Hepatocyte (in vitro differentiated cells): ENCODE measurements at regions not wholly inside any gene's neighbourhood (a gene's known extent, or its start where the extent isn't known, plus 50 kb on each side); places are given as distances from the start of the nearest gene placed in this dataset.
"Not testable (repeated sequence)": the region's sequence is repeated elsewhere in the genome, so short reads cannot be mapped to it uniquely, and the experiment has no call there.

Experiments
- DNase-seq: peaks from one replicate; pipeline ENCODE4 v3.0.0-alpha.2; 2016; ENCODE audit warnings: low spot score
- H2AFZ ChIP-seq: fragments of 200-600 bp; sonication (generic); 2 replicates; pipeline ENCODE4 v1.6.0; 2016; ENCODE audit warnings: antibody characterized with exemption, mild to moderate bottlenecking
- H3K27ac ChIP-seq: fragments of 200-600 bp; sonication (generic); 2 replicates; pipeline ENCODE4 v1.5.1; 2016; ENCODE audit warnings: mild to moderate bottlenecking
- H3K27me3 ChIP-seq: fragments of 200-600 bp; sonication (generic); 2 replicates; pipeline ENCODE4 v1.6.1; 2016
- H3K36me3 ChIP-seq: fragments of 200-600 bp; sonication (generic); replicated peaks from 2 replicates; pipeline ENCODE4 v1.5.1; 2016; ENCODE audit warnings: low read depth; ENCODE audit not compliant: insufficient read depth
- H3K4me1 ChIP-seq: fragments of 200-600 bp; sonication (generic); 2 replicates; pipeline ENCODE4 v1.5.1; 2016; ENCODE audit warnings: mild to moderate bottlenecking, moderate library complexity; ENCODE audit not compliant: insufficient read depth
- H3K4me2 ChIP-seq: fragments of 200-600 bp; sonication (generic); 2 replicates; pipeline ENCODE4 v1.6.0; 2016
- H3K4me3 ChIP-seq: fragments of 200-600 bp; sonication (generic); 2 replicates; pipeline ENCODE4 v1.5.1; 2016; ENCODE audit warnings: mild to moderate bottlenecking
- H3K79me2 ChIP-seq: fragments of 200-600 bp; sonication (generic); 2 replicates; pipeline ENCODE4 v1.6.0; 2017; ENCODE audit warnings: mild to moderate bottlenecking
- H3K9me2 ChIP-seq: fragments of 200-600 bp; sonication (generic); replicated peaks from 2 replicates; pipeline ENCODE4 v1.6.0; 2017; ENCODE audit warnings: mild to moderate bottlenecking; ENCODE audit not compliant: insufficient read depth
- H3K9me3 ChIP-seq: fragments of 200-600 bp; sonication (generic); 2 replicates; pipeline ENCODE4 v1.5.1; 2016; ENCODE audit warnings: low read depth, mild to moderate bottlenecking
- H4K20me1 ChIP-seq: fragments of 200-600 bp; sonication (generic); 2 replicates; pipeline ENCODE4 v1.6.0; 2016; ENCODE audit warnings: mild to moderate bottlenecking; ENCODE audit not compliant: insufficient read depth, poor library complexity, severe bottlenecking
- EZH2 ChIP-seq: fragments of 200-600 bp; sonication (generic); IDR thresholded peaks from 2 replicates; pipeline ENCODE4 v1.6.1; 2016; ENCODE audit warnings: antibody characterized with exemption, mild to moderate bottlenecking, borderline replicate concordance
- EZH2phosphoT487 ChIP-seq: fragments of 200-600 bp; sonication (generic); IDR thresholded peaks from one replicate; pipeline ENCODE4 v1.6.1; 2018; ENCODE audit warnings: antibody characterized with exemption, mild to moderate bottlenecking, low read depth, moderate library complexity; ENCODE audit not compliant: unreplicated experiment, severe bottlenecking
- WGBS: methylation state at CpG from one replicate; pipeline ENCODE4 v1.1.6; 2016; ENCODE audit warnings: low lambda C conversion rate; ENCODE audit errors: missing lambda C conversion rate; 5-methylcytosine and 5-hydroxymethylcytosine counted together
- TF ChIP-seq, protein P1 (sequence below): fragments of 200-600 bp; sonication (generic); IDR thresholded peaks from 2 replicates; pipeline ENCODE4 v1.5.1; 2016; ENCODE audit warnings: antibody characterized with exemption, mild to moderate bottlenecking; ENCODE audit not compliant: poor library complexity

DNA sequence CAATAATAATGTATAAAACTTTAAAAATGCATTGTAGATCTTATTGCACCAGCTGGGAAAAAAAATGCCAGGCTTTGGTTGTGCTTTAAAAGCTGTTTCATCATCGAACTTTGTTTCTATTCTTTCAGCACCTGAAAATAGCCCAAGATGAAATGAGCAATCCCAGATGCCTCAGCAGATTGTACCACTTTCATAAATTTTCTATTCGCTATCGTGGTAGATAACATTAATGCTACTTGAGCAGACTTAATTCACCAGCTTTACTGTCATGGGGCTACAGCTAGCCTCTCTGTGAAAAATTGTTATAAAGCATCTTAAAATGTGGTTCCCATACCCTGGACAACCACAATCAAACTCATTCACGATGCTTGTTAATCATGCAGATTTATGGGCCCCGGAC lies 599.6 kb upstream of the HS3ST1 start:
- Histone ChIP-seq H4K20me1 (no peaks in the 10 kb centered on the region), H3K9me2 (no peaks in the 10 kb centered on the region), H3K4me2 (no peak overlapping the region), H3K9me3 (no peaks in the 10 kb centered on the region), H2AFZ (no peak overlapping the region), H3K27me3 (no peaks in the 10 kb centered on the region), H3K79me2 (no peaks in the 10 kb centered on the region), H3K36me3 (no peaks in the 10 kb centered on the region), H3K27ac (no peak overlapping the region), H3K4me1 (no peaks in the 10 kb centered on the region), H3K4me3 (no peak overlapping the region)
- no peak for DNase-seq
- 58% methylated on average over 5 of the region's 5 CpGs for WGBS
- peak; percentile 66 for TF ChIP-seq EZH2phosphoT487
- TF ChIP-seq, protein P1, sequence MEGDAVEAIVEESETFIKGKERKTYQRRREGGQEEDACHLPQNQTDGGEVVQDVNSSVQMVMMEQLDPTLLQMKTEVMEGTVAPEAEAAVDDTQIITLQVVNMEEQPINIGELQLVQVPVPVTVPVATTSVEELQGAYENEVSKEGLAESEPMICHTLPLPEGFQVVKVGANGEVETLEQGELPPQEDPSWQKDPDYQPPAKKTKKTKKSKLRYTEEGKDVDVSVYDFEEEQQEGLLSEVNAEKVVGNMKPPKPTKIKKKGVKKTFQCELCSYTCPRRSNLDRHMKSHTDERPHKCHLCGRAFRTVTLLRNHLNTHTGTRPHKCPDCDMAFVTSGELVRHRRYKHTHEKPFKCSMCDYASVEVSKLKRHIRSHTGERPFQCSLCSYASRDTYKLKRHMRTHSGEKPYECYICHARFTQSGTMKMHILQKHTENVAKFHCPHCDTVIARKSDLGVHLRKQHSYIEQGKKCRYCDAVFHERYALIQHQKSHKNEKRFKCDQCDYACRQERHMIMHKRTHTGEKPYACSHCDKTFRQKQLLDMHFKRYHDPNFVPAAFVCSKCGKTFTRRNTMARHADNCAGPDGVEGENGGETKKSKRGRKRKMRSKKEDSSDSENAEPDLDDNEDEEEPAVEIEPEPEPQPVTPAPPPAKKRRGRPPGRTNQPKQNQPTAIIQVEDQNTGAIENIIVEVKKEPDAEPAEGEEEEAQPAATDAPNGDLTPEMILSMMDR, result no peak

DNA sequence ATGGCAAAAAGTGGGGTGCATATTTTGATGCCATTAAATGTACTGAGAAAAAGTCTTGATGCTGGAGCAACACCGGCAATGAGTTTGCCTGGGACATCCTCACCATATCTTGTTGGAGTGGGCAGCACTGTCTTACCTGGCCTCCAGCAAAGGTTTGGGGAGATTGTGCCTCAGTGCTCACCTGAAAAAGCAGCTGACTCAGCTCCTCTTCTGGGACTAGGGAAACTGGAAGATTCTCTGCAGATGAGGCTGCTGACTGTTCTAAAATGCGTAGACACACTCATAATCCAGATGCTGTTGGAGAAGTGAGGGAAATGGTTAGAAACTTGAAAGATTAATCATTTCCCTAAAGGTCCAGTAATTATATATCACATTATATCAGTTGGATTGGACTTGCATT lies 593.7 kb upstream of the HS3ST1 start:
- no peaks in the 10 kb centered on the region for H3K4me1 ChIP-seq
- no peak overlapping the region for H3K4me2 ChIP-seq
- no peak overlapping the region for H2AFZ ChIP-seq
- H3K79me2 ChIP-seq, result no peaks in the 10 kb centered on the region
- no peak overlapping the region for H3K4me3 ChIP-seq
- no peaks in the 10 kb centered on the region for H3K36me3 ChIP-seq
- no peaks in the 10 kb centered on the region for H4K20me1 ChIP-seq
- DNase-seq, result no peak
- no peaks in the 10 kb centered on the region for H3K27me3 ChIP-seq
- H3K27ac ChIP-seq, result no peak overlapping the region
- TF ChIP-seq EZH2phosphoT487 (no peak), EZH2 (no peak)
- TF ChIP-seq, protein P1, result no peak
- H3K9me2 ChIP-seq, result no peaks in the 10 kb centered on the region
- H3K9me3 ChIP-seq, result no peaks in the 10 kb centered on the region
- WGBS, result 97% methylated on average over 2 of the region's 2 CpGs

DNA sequence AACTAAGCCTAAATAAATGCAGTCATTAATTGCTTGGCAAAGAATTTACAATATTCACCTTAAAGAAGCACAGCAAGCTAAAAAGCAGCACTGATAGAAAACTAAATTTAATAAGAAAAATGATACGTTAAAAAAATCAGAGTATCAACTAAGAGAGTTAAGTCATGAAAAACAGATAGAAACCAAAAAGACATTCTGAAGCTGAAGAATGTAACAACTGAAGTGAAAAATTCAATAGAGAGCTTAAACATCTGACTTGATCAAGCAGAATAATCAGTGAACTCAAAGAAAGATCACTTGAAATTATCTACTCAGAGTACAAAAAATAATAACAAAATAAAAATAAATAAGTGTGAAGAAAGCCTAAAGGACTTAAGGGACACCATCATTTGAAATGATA lies 588.0 kb upstream of the HS3ST1 start:
- H3K27ac ChIP-seq, result no peak overlapping the region
- no peak for DNase-seq
- H3K4me1 ChIP-seq, result no peaks in the 10 kb centered on the region
- H3K9me2 ChIP-seq, result no peaks in the 10 kb centered on the region
- H3K9me3 ChIP-seq, result no peaks in the 10 kb centered on the region
- H3K4me3 ChIP-seq, result no peak overlapping the region
- H3K79me2 ChIP-seq, result no peaks in the 10 kb centered on the region
- no peak for TF ChIP-seq EZH2
- TF ChIP-seq, protein P1, result no peak
- TF ChIP-seq EZH2phosphoT487, result no peak
- H4K20me1 ChIP-seq, result no peaks in the 10 kb centered on the region
- 100% methylated on average over 1 of the region's 1 CpG for WGBS
- no peak overlapping the region for H3K4me2 ChIP-seq
- no peak overlapping the region for H2AFZ ChIP-seq
- no peaks in the 10 kb centered on the region for H3K27me3 ChIP-seq
- H3K36me3 ChIP-seq, result no peaks in the 10 kb centered on the region

DNA sequence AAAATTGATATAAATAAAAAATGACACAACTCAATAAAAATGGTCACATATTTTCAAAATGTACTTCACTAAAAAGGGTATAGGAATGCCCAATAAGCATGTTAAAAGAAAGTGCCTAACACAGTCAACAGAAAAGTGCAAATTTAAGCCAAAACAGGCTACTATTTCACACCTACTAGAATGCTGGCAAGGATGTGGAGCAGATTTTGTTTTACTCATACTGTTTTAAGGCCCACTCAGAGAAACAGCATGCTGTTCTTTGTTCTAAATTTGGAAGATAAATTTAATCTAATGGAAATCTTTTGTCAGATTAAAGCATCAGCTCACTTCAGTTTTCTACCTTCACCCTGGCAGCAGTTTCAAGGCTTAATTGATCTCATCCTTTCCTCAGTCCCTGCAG lies 576.8 kb upstream of the HS3ST1 start:
- H3K9me3 ChIP-seq, result no peaks in the 10 kb centered on the region
- no peaks in the 10 kb centered on the region for H3K9me2 ChIP-seq
- H4K20me1 ChIP-seq, result no peaks in the 10 kb centered on the region
- no peak for TF ChIP-seq EZH2
- TF ChIP-seq EZH2phosphoT487, result no peak
- TF ChIP-seq, protein P1, result no peak
- H3K4me2 ChIP-seq, result no peak overlapping the region
- no peaks in the 10 kb centered on the region for H3K36me3 ChIP-seq
- H3K27me3 ChIP-seq, result no peaks in the 10 kb centered on the region
- H3K27ac ChIP-seq, result no peak overlapping the region
- no peaks in the 10 kb centered on the region for H3K4me1 ChIP-seq
- H2AFZ ChIP-seq, result no peak overlapping the region
- DNase-seq, result no peak
- no peak overlapping the region for H3K4me3 ChIP-seq
- H3K79me2 ChIP-seq, result no peaks in the 10 kb centered on the region

DNA sequence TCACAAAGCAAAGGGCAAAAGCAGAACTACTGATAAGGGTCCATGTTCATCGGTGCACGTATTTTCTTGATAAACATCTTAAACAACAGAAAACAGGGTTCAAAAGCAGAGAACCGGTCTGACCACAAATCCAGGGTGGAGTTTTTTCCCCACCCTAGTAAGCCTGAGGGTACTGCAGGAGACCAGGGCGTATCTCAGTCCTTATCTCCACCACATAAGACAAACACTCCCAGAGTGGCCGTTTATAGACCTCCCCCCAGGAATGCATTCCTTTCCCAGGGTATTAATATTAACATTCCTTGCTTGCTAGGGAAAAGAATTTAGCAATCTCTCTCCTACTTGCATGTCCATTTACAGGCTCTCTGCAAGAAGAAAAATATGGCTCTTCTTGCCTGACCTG lies 567.9 kb upstream of the HS3ST1 start:
- not testable (repeated sequence) for H3K4me2 ChIP-seq, H3K27ac ChIP-seq, H3K36me3 ChIP-seq, H3K27me3 ChIP-seq, H3K79me2 ChIP-seq, H3K4me1 ChIP-seq, H4K20me1 ChIP-seq, H3K4me3 ChIP-seq, DNase-seq, H3K9me2 ChIP-seq, H3K9me3 ChIP-seq, H2AFZ ChIP-seq
- WGBS, result 73% methylated on average over 5 of the region's 5 CpGs
